Keratinocyte (primary cell): ENCODE measurements at regions not wholly inside any gene's neighbourhood (a gene's known extent, or its start where the extent isn't known, plus 50 kb on each side); places are given as distances from the start of the nearest gene placed in this dataset.

Source experiments
- DNase-seq: peaks from one replicate; pipeline ENCODE4 v3.0.0-alpha.2; 2011; ENCODE audit warnings: low read depth, missing footprints, low spot score
- FAIRE-seq: peaks from 2 replicates; lab custom pipeline; 2011; peaks lifted over from hg19 to GRCh38; lab: Jason Lieb, UNC
- H2AFZ ChIP-seq: 2 replicates; pipeline ENCODE4 v1.6.0; 2012; ENCODE audit warnings: low read length, control low read depth, inconsistent platforms; ENCODE audit not compliant: control insufficient read depth
- H3K27ac ChIP-seq: 2 replicates; pipeline ENCODE4 v1.5.1; 2011; ENCODE audit warnings: low read length; ENCODE audit not compliant: control insufficient read depth, insufficient read depth
- H3K27me3 ChIP-seq: 3 replicates; pipeline ENCODE4 v1.6.0; 2011; ENCODE audit warnings: low read length; ENCODE audit not compliant: control insufficient read depth, insufficient read depth; ENCODE audit errors: extremely low read depth
- H3K36me3 ChIP-seq, 2 experiments: 2 replicates in 1 of 2; 3 replicates in 1 of 2; pipeline ENCODE4 v1.5.1; 2011; ENCODE audit warnings: low read length in 2 of 2, mild to moderate bottlenecking in 1 of 2; ENCODE audit not compliant: control insufficient read depth in 2 of 2, insufficient read depth in 2 of 2; ENCODE audit errors: extremely low read depth in 1 of 2
- H3K4me1 ChIP-seq: 3 replicates; pipeline ENCODE4 v1.5.1; 2011; ENCODE audit warnings: low read length; ENCODE audit not compliant: control insufficient read depth, insufficient read depth; ENCODE audit errors: extremely low read depth
- H3K4me2 ChIP-seq: 3 replicates; pipeline ENCODE4 v1.6.0; 2011; ENCODE audit warnings: low read depth, low read length; ENCODE audit not compliant: control insufficient read depth, insufficient read depth; ENCODE audit errors: extremely low read depth
- H3K4me3 ChIP-seq, 3 experiments: fragments of 200-600 bp in 1 of 3; sonication (generic) in 1 of 3; 2 replicates in 2 of 3; 3 replicates in 1 of 3; pipeline ENCODE4 v1.5.1; 2011 to 2016; ENCODE audit warnings: low read length in 3 of 3, mild to moderate bottlenecking in 3 of 3, control low read depth in 2 of 3, inconsistent platforms in 1 of 3, low read depth in 1 of 3, mixed read lengths in 1 of 3, mixed run types in 1 of 3, moderate library complexity in 1 of 3; ENCODE audit not compliant: control insufficient read depth in 2 of 3, insufficient read depth in 2 of 3; ENCODE audit errors: extremely low read depth in 1 of 3
- H3K79me2 ChIP-seq: 2 replicates; pipeline ENCODE4 v1.6.0; 2012; ENCODE audit warnings: low read length; ENCODE audit not compliant: control insufficient read depth, insufficient read depth
- H3K9ac ChIP-seq: 3 replicates; pipeline ENCODE4 v1.6.0; 2011; ENCODE audit warnings: low read length; ENCODE audit not compliant: control insufficient read depth, insufficient read depth; ENCODE audit errors: extremely low read depth
- H3K9me1 ChIP-seq: 3 replicates; pipeline ENCODE4 v1.6.0; 2011; ENCODE audit warnings: low read length; ENCODE audit not compliant: control insufficient read depth, insufficient read depth; ENCODE audit errors: extremely low read depth
- H3K9me3 ChIP-seq: 2 replicates; pipeline ENCODE4 v1.5.1; 2012; ENCODE audit warnings: low read depth, low read length; ENCODE audit not compliant: control insufficient read depth
- H4K20me1 ChIP-seq: 3 replicates; pipeline ENCODE4 v1.6.0; 2011; ENCODE audit warnings: low read length; ENCODE audit not compliant: control insufficient read depth, insufficient read depth; ENCODE audit errors: extremely low read depth
- CTCF ChIP-seq, 3 experiments: IDR thresholded peaks in 1 of 3; conservative IDR thresholded peaks in 1 of 3; optimal IDR thresholded peaks in 1 of 3; 2 replicates in 2 of 3; 3 replicates in 1 of 3; pipeline versions ENCODE3 to v1.5.1; 2011; ENCODE audit warnings: low read length in 3 of 3, mild to moderate bottlenecking in 3 of 3, moderate library complexity in 2 of 3, control low read depth in 1 of 3, inconsistent platforms in 1 of 3; ENCODE audit not compliant: insufficient read depth in 2 of 3; ENCODE audit errors: extremely low read depth in 1 of 3
- EZH2 ChIP-seq: IDR thresholded peaks from one replicate; pipeline ENCODE4 v1.6.1; 2012; ENCODE audit warnings: inconsistent platforms, mild to moderate bottlenecking, low read length, moderate library complexity
- dilution Hi-C: fragments of 300-500 bp; cut with MboI; formaldehyde crosslinking; loops from one replicate; pipeline ENCODE4 v1.7.0; 2020; ENCODE audit warnings: low sequenced_read_pairs; ENCODE audit not compliant: extremely low pct_ligation_motif_present

- H3K27me3 ChIP-seq: peaks cover 12% of the 10 kb centered on the region
- no peak overlapping the region for H3K4me3 ChIP-seq
- no peaks in the 10 kb centered on the region for H3K9me3 ChIP-seq
- dilution Hi-C loops: no loop called here
- FAIRE-seq (no peak), DNase-seq (no peak)
- no peak overlapping the region for H3K27ac ChIP-seq
- no peak overlapping the region for H3K4me2 ChIP-seq
- H3K9me1 ChIP-seq: no peaks in the 10 kb centered on the region
- H3K9ac ChIP-seq: no peak overlapping the region
- H2AFZ ChIP-seq: no peak overlapping the region
- no peaks in the 10 kb centered on the region for H3K4me1 ChIP-seq
- no peaks in the 10 kb centered on the region for H3K36me3 ChIP-seq
- H4K20me1 ChIP-seq: no peaks in the 10 kb centered on the region
- no peak for TF ChIP-seq CTCF (optimal IDR thresholded peaks at IDR 0.05 in 1 of 3, IDR thresholded peaks at IDR 0.05 in 1 of 3, conservative IDR thresholded peaks at IDR 0.05 in 1 of 3; ENCODE audit: extremely low read depth in 1 of 3, insufficient read depth in 2 of 3, low read length in 3 of 3)
- TF ChIP-seq EZH2: no peak
- no peaks in the 10 kb centered on the region for H3K79me2 ChIP-seq
Observed at GRCh38 chr12:113674302-113674701, 202.6 kb upstream of the LHX5 start.

DNA sequence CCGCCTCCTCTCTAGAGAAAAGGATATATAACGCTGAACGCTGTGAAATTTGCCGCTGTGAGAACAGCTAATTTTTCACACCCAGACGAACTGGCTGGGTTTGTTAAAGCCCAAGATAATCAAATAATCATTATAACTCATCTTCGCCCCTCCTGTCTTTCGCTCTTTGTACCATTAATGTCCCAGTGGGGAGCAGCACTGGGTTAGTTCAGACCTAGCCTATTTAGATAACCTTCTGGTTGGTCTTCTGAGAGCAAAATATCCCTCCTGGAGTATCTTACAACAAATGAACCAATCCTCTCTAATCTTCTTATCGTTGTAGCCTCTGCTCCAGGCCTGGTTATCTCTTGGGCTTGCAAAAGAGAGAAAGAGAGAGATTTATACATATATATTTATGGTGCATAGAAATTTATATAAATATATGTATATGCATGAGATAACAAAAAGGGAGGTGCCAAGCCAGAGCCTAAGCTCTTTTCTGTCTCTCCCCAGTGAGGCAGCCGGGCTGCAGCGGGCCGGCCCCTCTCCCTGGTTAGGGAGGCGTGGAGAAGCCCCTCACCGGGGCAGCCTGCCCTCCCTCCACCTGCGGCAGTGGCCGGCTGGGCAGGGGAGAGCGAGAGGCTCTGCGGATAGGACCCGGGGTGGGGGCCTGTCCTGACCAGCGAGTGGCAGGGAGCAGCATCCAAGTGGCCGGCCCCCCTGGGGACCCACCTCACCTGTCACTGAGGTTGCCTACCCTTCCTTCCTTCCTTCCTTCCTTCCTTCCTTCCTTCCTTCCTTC lies 202.0 kb upstream of the LHX5 start:
- no peaks in the 10 kb centered on the region for H3K79me2 ChIP-seq
- DNase-seq: no peak
- H3K4me1 ChIP-seq: no peaks in the 10 kb centered on the region
- no peak overlapping the region for H3K4me3 ChIP-seq
- FAIRE-seq: no peak
- H3K27me3 ChIP-seq: peaks cover 15% of the 10 kb centered on the region
- H3K36me3 ChIP-seq: no peaks in the 10 kb centered on the region
- no peak overlapping the region for H3K4me2 ChIP-seq
- H3K27ac ChIP-seq: no peak overlapping the region
- no peaks in the 10 kb centered on the region for H3K9me3 ChIP-seq
- H3K9me1 ChIP-seq: no peaks in the 10 kb centered on the region
- no peak overlapping the region for H2AFZ ChIP-seq
- no peak overlapping the region for H3K9ac ChIP-seq
- no peaks in the 10 kb centered on the region for H4K20me1 ChIP-seq
- dilution Hi-C loops: no loop called here
- TF ChIP-seq EZH2 (no peak), CTCF (optimal IDR thresholded peaks at IDR 0.05 in 1 of 3, IDR thresholded peaks at IDR 0.05 in 1 of 3, conservative IDR thresholded peaks at IDR 0.05 in 1 of 3; ENCODE audit: extremely low read depth in 1 of 3, insufficient read depth in 2 of 3, low read length in 3 of 3) (no peak)
